B cell (primary cell): ENCODE measurements at regions not wholly inside any gene's neighbourhood (a gene's known extent, or its start where the extent isn't known, plus 50 kb on each side); places are given as distances from the start of the nearest gene placed in this dataset.

ENCODE experiments used
- ATAC-seq: fragments of 200-7000 bp; cut with Tn5 transposase; one replicate; pipeline ENCODE4 v1.10.0; 2021; ENCODE audit warnings: low read depth, mild to moderate bottlenecking, moderate number of reproducible peaks, moderate library complexity
- CTCF ChIA-PET: fragments of 350-600 bp; sonication (Branson Sonifier 250); formaldehyde crosslinking; loops from one replicate; lab custom pipeline; 2021; ENCODE audit warnings: antibody characterized with exemption, inconsistent platforms; lab: Charles Lee
- POLR2A ChIA-PET: fragments of 350-600 bp; sonication (Branson Sonifier 250); formaldehyde crosslinking; loops from one replicate; lab custom pipeline; 2021; ENCODE audit warnings: antibody characterized with exemption; lab: Charles Lee
- DNase-seq: peaks from one replicate; pipeline ENCODE4 v3.0.0; 2013
- H2AFZ ChIP-seq: 2 replicates; pipeline ENCODE4 v1.6.1; 2012; ENCODE audit warnings: mild to moderate bottlenecking, low read depth, low read length; ENCODE audit not compliant: insufficient read depth, poor library complexity, severe bottlenecking
- H3K27ac ChIP-seq, 2 donors: 1 replicate in 1 of 2; 2 replicates in 1 of 2; pipeline ENCODE4 v1.5.1; 2012 to 2013; ENCODE audit warnings: low read length in 2 of 2, mild to moderate bottlenecking in 2 of 2, moderate library complexity in 1 of 2
- H3K27me3 ChIP-seq, 4 experiments: fragments of 200-600 bp in 1 of 4; sonication (generic) in 1 of 4; replicated peaks in 1 of 4; 1 replicate in 2 of 4; 2 replicates in 2 of 4; pipeline versions ENCODE4 v1.6.1 to v1.7.0; 2013 to 2016; ENCODE audit warnings: low read length in 3 of 4, mild to moderate bottlenecking in 2 of 4, mixed read lengths in 1 of 4, moderate library complexity in 1 of 4; ENCODE audit not compliant: insufficient read depth in 4 of 4, control insufficient read depth in 3 of 4; ENCODE audit errors: control extremely low read depth in 1 of 4
- H3K36me3 ChIP-seq, 2 experiments: replicated peaks in 1 of 2; 1 replicate in 1 of 2; 2 replicates in 1 of 2; pipeline versions ENCODE4 v1.6.1 to v1.7.1; 2013; ENCODE audit warnings: low read length in 1 of 2; ENCODE audit not compliant: insufficient read depth in 2 of 2, control insufficient read depth in 1 of 2; ENCODE audit errors: control extremely low read depth in 1 of 2, extremely low read depth in 1 of 2
- H3K4me1 ChIP-seq, 2 donors: fragments of 200-600 bp in 1 of 2; sonication (generic) in 1 of 2; 1 replicate in 1 of 2; 2 replicates in 1 of 2; pipeline versions ENCODE4 v1.5.1 to v1.6.1; 2013 to 2017; ENCODE audit warnings: low read length in 2 of 2; ENCODE audit not compliant: control insufficient read depth in 2 of 2, insufficient read depth in 2 of 2
- H3K4me2 ChIP-seq: replicated peaks from 2 replicates; pipeline ENCODE3; 2012; ENCODE audit warnings: mild to moderate bottlenecking, low read depth, low read length; ENCODE audit not compliant: poor library complexity, severe bottlenecking
- H3K4me3 ChIP-seq, 5 experiments: fragments of 200-600 bp in 1 of 5; sonication (generic) in 1 of 5; 1 replicate in 3 of 5; 2 replicates in 2 of 5; pipeline versions ENCODE4 v1.5.1 to v1.7.0; 2011 to 2016; ENCODE audit warnings: low read length in 4 of 5, mild to moderate bottlenecking in 4 of 5, low read depth in 2 of 5, control low read depth in 1 of 5, moderate library complexity in 1 of 5; ENCODE audit not compliant: insufficient read depth in 1 of 5; ENCODE audit errors: control extremely low read depth in 1 of 5, extremely low read depth in 1 of 5
- H3K79me2 ChIP-seq: fragments of 200-600 bp; sonication (generic); one replicate; pipeline ENCODE4 v1.6.0; 2016; ENCODE audit warnings: low read length; ENCODE audit not compliant: control insufficient read depth, insufficient read depth
- H3K9ac ChIP-seq: fragments of 200-600 bp; sonication (generic); 2 replicates; pipeline ENCODE4 v1.6.1; 2017; ENCODE audit warnings: mild to moderate bottlenecking, low read length, moderate library complexity
- H3K9me3 ChIP-seq, 3 donors: one replicate each; pipeline versions ENCODE4 v1.6.1 to v1.7.1; 2013; ENCODE audit warnings: low read length in 2 of 3; ENCODE audit not compliant: control insufficient read depth in 2 of 3, insufficient read depth in 1 of 3; ENCODE audit errors: control extremely low read depth in 1 of 3
- H4K20me1 ChIP-seq: 2 replicates; pipeline ENCODE4 v1.6.0; 2012; ENCODE audit warnings: mild to moderate bottlenecking, low read length; ENCODE audit not compliant: insufficient read depth, control insufficient read depth, poor library complexity, severe bottlenecking
- H3K27ac Mint-ChIP-seq: one replicate; pipeline ENCODE4 v1.8.0; 2021; ENCODE audit warnings: mixed read lengths
- H3K27me3 Mint-ChIP-seq: one replicate; pipeline ENCODE4 v1.8.0; 2021; ENCODE audit warnings: mixed read lengths
- H3K4me1 Mint-ChIP-seq: one replicate; pipeline ENCODE4 v1.8.0; 2021; ENCODE audit warnings: mixed read lengths
- H3K4me3 Mint-ChIP-seq: one replicate; pipeline ENCODE4 v1.8.0; 2021; ENCODE audit warnings: mixed read lengths
- H3K9me3 Mint-ChIP-seq: one replicate; pipeline ENCODE4 v1.8.0; 2022; ENCODE audit warnings: mixed read lengths; ENCODE audit not compliant: insufficient read depth
- EZH2 ChIP-seq: IDR thresholded peaks from 2 replicates; pipeline ENCODE4 v1.6.1; 2012; ENCODE audit warnings: borderline replicate concordance, low read depth, mild to moderate bottlenecking, moderate library complexity, low read length; ENCODE audit not compliant: insufficient read depth, poor library complexity, severe bottlenecking
- WGBS: methylation state at CpG from one replicate; pipeline ENCODE4 v1.1.5; 2013; ENCODE audit warnings: missing lambda C conversion rate; ENCODE audit not compliant: insufficient coverage; 5-methylcytosine and 5-hydroxymethylcytosine counted together
- intact Hi-C: fragments of 100-400 bp; cut with micrococcal nuclease; formaldehyde crosslinking; loops from one replicate; pipeline ENCODE4 v1.10.0; 2022
- TF ChIP-seq, protein P1 (sequence below): fragments of 200-600 bp; IDR thresholded peaks from one replicate; pipeline ENCODE4 v1.8.0; 2022; ENCODE audit warnings: antibody characterized with exemption, mild to moderate bottlenecking

DNA sequence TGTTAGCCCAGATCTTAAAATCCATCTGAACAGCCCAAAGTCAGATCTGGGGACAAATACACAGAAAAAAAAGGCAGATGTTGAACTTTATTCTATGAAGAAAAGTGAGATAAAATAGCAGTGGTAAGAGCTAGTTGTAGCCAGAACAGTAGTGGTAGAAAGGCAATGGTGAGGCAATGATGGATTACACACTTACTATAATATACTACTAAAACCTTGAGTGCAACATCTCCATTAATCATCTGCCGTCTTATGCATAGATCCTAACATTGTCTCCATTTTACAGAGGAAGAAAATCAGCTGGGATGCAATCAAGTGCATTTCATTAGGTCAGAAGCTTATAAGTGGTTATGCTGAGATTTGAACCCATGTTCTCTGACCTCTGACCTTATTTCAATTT, 699.6 kb downstream of the CDH11 start:
- Histone ChIP-seq H3K79me2 (no peaks in the 10 kb centered on the region), H3K9me3 (no peaks in the 10 kb centered on the region), H2AFZ (no peak overlapping the region), H3K27me3 (no peaks in the 10 kb centered on the region), H3K36me3 (no peaks in the 10 kb centered on the region), H3K4me1 (no peaks in the 10 kb centered on the region), H3K9ac (no peak overlapping the region), H3K27ac (no peak overlapping the region), H4K20me1 (no peaks in the 10 kb centered on the region), H3K4me2 (no peak overlapping the region), H3K4me3 (no peak overlapping the region)
- TF ChIP-seq EZH2: no peak
- WGBS: no CpG with 5 or more reads among the region's 1 CpG
- ATAC-seq (no peak), DNase-seq (no peak)
- intact Hi-C loops: no loop called here
- H3K27me3 Mint-ChIP-seq: no peaks in the 10 kb centered on the region
- H3K27ac Mint-ChIP-seq: no peak overlapping the region
- no peaks in the 10 kb centered on the region for H3K4me1 Mint-ChIP-seq
- ChIA-PET CTCF (no interaction called here), POLR2A (no interaction called here)
- H3K9me3 Mint-ChIP-seq: peaks cover 11% of the 10 kb centered on the region
- H3K4me3 Mint-ChIP-seq: no peak overlapping the region

DNA sequence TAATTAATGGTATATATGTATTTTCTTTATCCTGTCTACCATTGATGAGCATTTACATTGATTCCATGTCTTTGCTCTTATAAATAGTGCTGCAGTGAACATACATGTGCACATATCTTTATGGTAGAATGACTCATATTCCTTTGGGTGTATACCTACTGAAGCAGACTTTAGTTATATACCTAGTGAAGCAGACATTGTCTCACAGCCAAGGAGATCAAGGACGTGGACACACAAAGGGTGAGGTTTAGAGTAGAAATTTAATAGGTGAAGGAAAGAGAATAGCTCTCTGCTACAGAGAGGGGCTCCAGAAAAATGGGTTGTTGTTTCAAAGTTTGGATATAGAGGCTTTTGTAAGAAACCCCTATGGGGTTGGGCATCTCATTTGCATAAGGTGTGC, 700.3 kb downstream of the CDH11 start:
- H3K79me2 ChIP-seq: no peaks in the 10 kb centered on the region
- no peak overlapping the region for H2AFZ ChIP-seq
- H3K9ac ChIP-seq: no peak overlapping the region
- H3K4me2 ChIP-seq: no peak overlapping the region
- ChIA-PET CTCF (no interaction called here), POLR2A (no interaction called here)
- H4K20me1 ChIP-seq: no peaks in the 10 kb centered on the region
- H3K4me3 Mint-ChIP-seq: no peak overlapping the region
- H3K27ac ChIP-seq: no peak overlapping the region
- H3K4me3 ChIP-seq: no peak overlapping the region
- no peaks in the 10 kb centered on the region for H3K9me3 ChIP-seq
- intact Hi-C loops: no loop called here
- no peaks in the 10 kb centered on the region for H3K27me3 Mint-ChIP-seq
- H3K36me3 ChIP-seq: no peaks in the 10 kb centered on the region
- peaks cover 12% of the 10 kb centered on the region for H3K9me3 Mint-ChIP-seq
- no peaks in the 10 kb centered on the region for H3K27me3 ChIP-seq
- WGBS: 80% methylated on average over 1 of the region's 1 CpG
- H3K27ac Mint-ChIP-seq: no peak overlapping the region
- no peaks in the 10 kb centered on the region for H3K4me1 ChIP-seq
- H3K4me1 Mint-ChIP-seq: no peaks in the 10 kb centered on the region
- TF ChIP-seq, protein P1, sequence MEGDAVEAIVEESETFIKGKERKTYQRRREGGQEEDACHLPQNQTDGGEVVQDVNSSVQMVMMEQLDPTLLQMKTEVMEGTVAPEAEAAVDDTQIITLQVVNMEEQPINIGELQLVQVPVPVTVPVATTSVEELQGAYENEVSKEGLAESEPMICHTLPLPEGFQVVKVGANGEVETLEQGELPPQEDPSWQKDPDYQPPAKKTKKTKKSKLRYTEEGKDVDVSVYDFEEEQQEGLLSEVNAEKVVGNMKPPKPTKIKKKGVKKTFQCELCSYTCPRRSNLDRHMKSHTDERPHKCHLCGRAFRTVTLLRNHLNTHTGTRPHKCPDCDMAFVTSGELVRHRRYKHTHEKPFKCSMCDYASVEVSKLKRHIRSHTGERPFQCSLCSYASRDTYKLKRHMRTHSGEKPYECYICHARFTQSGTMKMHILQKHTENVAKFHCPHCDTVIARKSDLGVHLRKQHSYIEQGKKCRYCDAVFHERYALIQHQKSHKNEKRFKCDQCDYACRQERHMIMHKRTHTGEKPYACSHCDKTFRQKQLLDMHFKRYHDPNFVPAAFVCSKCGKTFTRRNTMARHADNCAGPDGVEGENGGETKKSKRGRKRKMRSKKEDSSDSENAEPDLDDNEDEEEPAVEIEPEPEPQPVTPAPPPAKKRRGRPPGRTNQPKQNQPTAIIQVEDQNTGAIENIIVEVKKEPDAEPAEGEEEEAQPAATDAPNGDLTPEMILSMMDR: no peak
- no peak for TF ChIP-seq EZH2
- no peak for DNase-seq
- no peak for ATAC-seq
